H9 (cell line): ENCODE measurements at regions not wholly inside any gene's neighbourhood (a gene's known extent, or its start where the extent isn't known, plus 50 kb on each side); places are given as distances from the start of the nearest gene placed in this dataset.

Experiments
- DNase-seq: peaks from one replicate; pipeline ENCODE4 v3.0.0-alpha.2; 2017
- H2AFZ ChIP-seq: one replicate; pipeline ENCODE4 v1.6.1; 2013; ENCODE audit warnings: mild to moderate bottlenecking, low read length, control low read depth, moderate library complexity
- H2AK5ac ChIP-seq: 2 replicates; pipeline ENCODE4 v1.6.1; 2013; ENCODE audit warnings: low read length, control low read depth, mixed read lengths; ENCODE audit not compliant: insufficient read length
- H2BK120ac ChIP-seq: one replicate; pipeline ENCODE4 v1.6.1; 2013; ENCODE audit warnings: low read depth, mild to moderate bottlenecking, low read length, control low read depth, inconsistent platforms; ENCODE audit not compliant: poor library complexity, severe bottlenecking
- H2BK12ac ChIP-seq: 2 replicates; pipeline ENCODE4 v1.6.1; 2013; ENCODE audit warnings: low read length, control low read depth, mixed read lengths, low read depth; ENCODE audit not compliant: insufficient read length
- H2BK15ac ChIP-seq: 2 replicates; pipeline ENCODE4 v1.6.1; 2013; ENCODE audit warnings: low read depth, low read length, control low read depth
- H2BK20ac ChIP-seq: one replicate; pipeline ENCODE4 v1.6.1; 2013; ENCODE audit warnings: low read depth, mild to moderate bottlenecking, low read length, control low read depth, inconsistent platforms; ENCODE audit not compliant: poor library complexity, severe bottlenecking
- H2BK5ac ChIP-seq: 2 replicates; pipeline ENCODE4 v1.6.1; 2013; ENCODE audit warnings: low read length, control low read depth, mixed read lengths; ENCODE audit not compliant: insufficient read length
- H3K14ac ChIP-seq: 2 replicates; pipeline ENCODE4 v1.6.1; 2013; ENCODE audit warnings: low read length, control low read depth; ENCODE audit not compliant: insufficient read depth
- H3K18ac ChIP-seq: 2 replicates; pipeline ENCODE4 v1.6.1; 2013; ENCODE audit warnings: low read depth, mild to moderate bottlenecking, mixed read lengths, low read length, control low read depth; ENCODE audit not compliant: insufficient read length
- H3K23ac ChIP-seq: 2 replicates; pipeline ENCODE4 v1.6.1; 2013; ENCODE audit warnings: low read length, control low read depth, mixed read lengths, low read depth; ENCODE audit not compliant: insufficient read length
- H3K23me2 ChIP-seq: 2 replicates; pipeline ENCODE4 v1.6.1; 2013; ENCODE audit warnings: low read depth, mild to moderate bottlenecking, mixed read lengths, low read length, control low read depth; ENCODE audit not compliant: insufficient read length, poor library complexity, severe bottlenecking
- H3K27ac ChIP-seq: 2 replicates; pipeline ENCODE4 v1.5.1; 2013; ENCODE audit warnings: low read length, control low read depth, mixed read lengths, low read depth; ENCODE audit not compliant: insufficient read length
- H3K27me3 ChIP-seq: 2 replicates; pipeline ENCODE4 v1.6.1; 2013; ENCODE audit warnings: low read length, control low read depth, inconsistent platforms; ENCODE audit not compliant: insufficient read depth
- H3K4ac ChIP-seq: 2 replicates; pipeline ENCODE4 v1.6.1; 2013; ENCODE audit warnings: low read depth, mild to moderate bottlenecking, control low read depth, inconsistent platforms, low read length, moderate library complexity
- H3K4me1 ChIP-seq: 2 replicates; pipeline ENCODE4 v1.6.1; 2013; ENCODE audit warnings: low read length, control low read depth, inconsistent platforms; ENCODE audit not compliant: insufficient read depth
- H3K4me2 ChIP-seq: 2 replicates; pipeline ENCODE4 v1.6.1; 2013; ENCODE audit warnings: low read length, control low read depth, mixed read lengths; ENCODE audit not compliant: insufficient read length, insufficient read depth
- H3K56ac ChIP-seq: 2 replicates; pipeline ENCODE4 v1.6.1; 2013; ENCODE audit warnings: low read depth, mild to moderate bottlenecking, mixed read lengths, low read length, control low read depth; ENCODE audit not compliant: insufficient read length
- H3K79me1 ChIP-seq: 2 replicates; pipeline ENCODE4 v1.6.1; 2013; ENCODE audit warnings: low read depth, mild to moderate bottlenecking, moderate library complexity, low read length, control low read depth, inconsistent platforms; ENCODE audit not compliant: insufficient read depth, poor library complexity, severe bottlenecking
- H3K79me2 ChIP-seq: 2 replicates; pipeline ENCODE4 v1.6.1; 2013; ENCODE audit warnings: low read length, control low read depth, inconsistent platforms; ENCODE audit not compliant: insufficient read depth
- H3K9ac ChIP-seq: 2 replicates; pipeline ENCODE4 v1.6.1; 2013; ENCODE audit warnings: low read length, control low read depth, mixed read lengths; ENCODE audit not compliant: insufficient read length; ENCODE audit errors: extremely low read depth
- H3K9me3 ChIP-seq: one replicate; pipeline ENCODE4 v1.6.1; 2013; ENCODE audit warnings: low read depth, low read length, inconsistent platforms; ENCODE audit not compliant: control insufficient read depth
- H3T11ph ChIP-seq: one replicate; pipeline ENCODE4 v1.6.1; 2013; ENCODE audit warnings: mild to moderate bottlenecking, low read length, control low read depth, inconsistent platforms
- H4K20me1 ChIP-seq: one replicate; pipeline ENCODE4 v1.6.1; 2013; ENCODE audit not compliant: control insufficient read depth, insufficient read length, insufficient read depth
- H4K5ac ChIP-seq: 2 replicates; pipeline ENCODE4 v1.6.1; 2013; ENCODE audit warnings: low read depth, mild to moderate bottlenecking, mixed read lengths, low read length, control low read depth; ENCODE audit not compliant: insufficient read length
- H4K8ac ChIP-seq: replicated peaks from 2 replicates; pipeline ENCODE4 v1.6.1; 2013; ENCODE audit warnings: low read length, control low read depth, mixed read lengths, low read depth; ENCODE audit not compliant: insufficient read length
- H4K91ac ChIP-seq: 2 replicates; pipeline ENCODE4 v1.6.1; 2013; ENCODE audit warnings: low read depth, mild to moderate bottlenecking, moderate library complexity, mixed read lengths, low read length, control low read depth; ENCODE audit not compliant: insufficient read length
- H3K27ac Mint-ChIP-seq, 3 experiments: 2 replicates in 2 of 3; 3 replicates in 1 of 3; pipeline ENCODE4 v1.8.0; 2020 to 2021; ENCODE audit warnings: mixed read lengths in 3 of 3, mild to moderate bottlenecking in 1 of 3, moderate library complexity in 1 of 3
- H3K27me3 Mint-ChIP-seq: 2 replicates; pipeline ENCODE4 v1.8.0; 2021; ENCODE audit warnings: low read depth, mild to moderate bottlenecking, moderate library complexity, mixed read lengths
- H3K36me3 Mint-ChIP-seq, 3 experiments: 2 replicates in 2 of 3; 3 replicates in 1 of 3; pipeline ENCODE4 v1.8.0; 2020 to 2021; ENCODE audit warnings: low read depth in 3 of 3, mixed read lengths in 3 of 3; ENCODE audit not compliant: insufficient read depth in 1 of 3
- H3K4me1 Mint-ChIP-seq, 2 experiments: 2 replicates each; pipeline ENCODE4 v1.8.0; 2020; ENCODE audit warnings: mixed read lengths in 2 of 2
- H3K4me3 Mint-ChIP-seq, 2 experiments: 2 replicates in 1 of 2; 3 replicates in 1 of 2; pipeline ENCODE4 v1.8.0; 2020 to 2021; ENCODE audit warnings: mild to moderate bottlenecking in 2 of 2, mixed read lengths in 2 of 2, moderate library complexity in 1 of 2
- H3K9me3 Mint-ChIP-seq, 2 experiments: 2 replicates in 1 of 2; 3 replicates in 1 of 2; pipeline ENCODE4 v1.8.0; 2020; ENCODE audit warnings: mild to moderate bottlenecking in 2 of 2, mixed read lengths in 2 of 2, moderate library complexity in 1 of 2
- CTCF ChIP-seq: fragments of 200-600 bp; sonication (generic); conservative IDR thresholded peaks from 3 replicates; pipeline ENCODE4 v1.8.0; 2021; ENCODE audit warnings: antibody characterized with exemption, mild to moderate bottlenecking
- WGBS: extraction: QIAGEN DNeasy Blood & Tissue Kit; methylation state at CpG from one replicate; pipeline ENCODE4 v1.1.7; 2013; ENCODE audit warnings: missing lambda C conversion rate, low lambda C conversion rate, mixed read lengths; ENCODE audit not compliant: insufficient read length; ENCODE audit errors: extremely low coverage; 5-methylcytosine and 5-hydroxymethylcytosine counted together

GRCh38 chr13:73883162-73883561 lies 251.0 kb downstream of the KLF12 start:
- Mint-ChIP-seq H3K9me3 (peaks cover 0 to 1% of the 10 kb centered on the region in 2 experiments; a peak in 2 of 5 replicates), H3K4me1 (peaks cover 9 to 12% of the 10 kb centered on the region in 2 experiments), H3K27me3 (no peaks in the 10 kb centered on the region), H3K27ac (peak overlapping the region in 1 of 3 experiments; percentile 19; a peak in 1 of 7 replicates), H3K4me3 (no peak overlapping the region), H3K36me3 (peaks cover 0 to 9% (median 3%) of the 10 kb centered on the region in 3 experiments; a peak in 3 of 7 replicates)
- H3K56ac ChIP-seq = no peak overlapping the region
- DNase-seq = no peak
- no peak overlapping the region for H2BK20ac ChIP-seq
- H2BK5ac ChIP-seq = no peak overlapping the region
- no peak overlapping the region for H2BK120ac ChIP-seq
- H3K79me2 ChIP-seq = no peaks in the 10 kb centered on the region
- H3T11ph ChIP-seq = no peak overlapping the region
- H3K27me3 ChIP-seq = no peaks in the 10 kb centered on the region
- no peak overlapping the region for H2AFZ ChIP-seq
- no CpG with 5 or more reads among the region's 5 CpGs for WGBS
- H3K14ac ChIP-seq = no peak overlapping the region
- no peaks in the 10 kb centered on the region for H4K20me1 ChIP-seq
- H2AK5ac ChIP-seq = no peak overlapping the region
- no peak overlapping the region for H3K18ac ChIP-seq
- no peaks in the 10 kb centered on the region for H3K79me1 ChIP-seq
- H4K8ac ChIP-seq = no peak overlapping the region
- H3K4me2 ChIP-seq = no peak overlapping the region
- no peak overlapping the region for H3K23ac ChIP-seq
- H3K27ac ChIP-seq = no peak overlapping the region
- no peak overlapping the region for H4K5ac ChIP-seq
- TF ChIP-seq CTCF = no peak
- no peak overlapping the region for H4K91ac ChIP-seq
- no peak overlapping the region for H3K9ac ChIP-seq
- no peak overlapping the region for H2BK12ac ChIP-seq
- no peak overlapping the region for H3K4ac ChIP-seq
- H3K23me2 ChIP-seq = no peaks in the 10 kb centered on the region
- H2BK15ac ChIP-seq = no peak overlapping the region
- no peaks in the 10 kb centered on the region for H3K4me1 ChIP-seq
- no peaks in the 10 kb centered on the region for H3K9me3 ChIP-seq
